ENCODE measurements at regions not wholly inside any gene's neighbourhood (a gene's known extent, or its start where the extent isn't known, plus 50 kb on each side); places are given as distances from the start of the nearest gene placed in this dataset.

- TF ChIP-seq CTCF (IDR thresholded peaks at IDR 0.05) (no peak), POLR2A (IDR thresholded peaks at IDR 0.05) (no peak)
Measured at GRCh38 chr5:33372721-33373472, 67.9 kb upstream of the TARS1 start.
